ENCODE measurements at regions not wholly inside any gene's neighbourhood (a gene's known extent, or its start where the extent isn't known, plus 50 kb on each side); places are given as distances from the start of the nearest gene placed in this dataset.

GRCh38 chr2:18792684-18793083, 203.3 kb upstream of the NT5C1B start:
- no peak for DNase-seq (ENCODE audit: low read depth)
- TF ChIP-seq CTCF (IDR thresholded peaks at IDR 0.05; ENCODE audit: insufficient read depth, low read depth, low read length, missing control alignments) = no peak
- H3K4me3 ChIP-seq (ENCODE audit: low read depth, low read length) = no peak overlapping the region

- H3K4me3 ChIP-seq (ENCODE audit: low read depth, low read length) = no peak overlapping the region
- TF ChIP-seq CTCF (IDR thresholded peaks at IDR 0.05; ENCODE audit: insufficient read depth, low read depth, low read length, missing control alignments) = no peak
- DNase-seq (ENCODE audit: low read depth) = no peak
Observed at GRCh38 chr2:18792226-18792629, 202.9 kb upstream of the NT5C1B start.

GRCh38 chr2:18791172-18791797, 201.9 kb upstream of the NT5C1B start:
- H3K4me3 ChIP-seq (ENCODE audit: low read depth, low read length) = no peak overlapping the region
- no peak for TF ChIP-seq CTCF (IDR thresholded peaks at IDR 0.05; ENCODE audit: insufficient read depth, low read depth, low read length, missing control alignments)
- DNase-seq (ENCODE audit: low read depth) = no peak

GRCh38 chr2:18790509-18791171, 201.3 kb upstream of the NT5C1B start:
- DNase-seq (ENCODE audit: low read depth) = no peak
- no peak for TF ChIP-seq CTCF (IDR thresholded peaks at IDR 0.05; ENCODE audit: insufficient read depth, low read depth, low read length, missing control alignments)
- H3K4me3 ChIP-seq (ENCODE audit: low read depth, low read length) = no peak overlapping the region

- H3K4me3 ChIP-seq (ENCODE audit: low read depth, low read length) = no peak overlapping the region
- no peak for DNase-seq (ENCODE audit: low read depth)
- TF ChIP-seq CTCF (IDR thresholded peaks at IDR 0.05; ENCODE audit: insufficient read depth, low read depth, low read length, missing control alignments) = no peak
Observed at GRCh38 chr2:18788592-18788991, 199.2 kb upstream of the NT5C1B start.

GRCh38 chr2:18787726-18788125, 198.4 kb upstream of the NT5C1B start:
- TF ChIP-seq CTCF (IDR thresholded peaks at IDR 0.05; ENCODE audit: insufficient read depth, low read depth, low read length, missing control alignments) = no peak
- H3K4me3 ChIP-seq (ENCODE audit: low read depth, low read length) = no peak overlapping the region
- DNase-seq (ENCODE audit: low read depth) = no peak

- no peak for TF ChIP-seq CTCF (IDR thresholded peaks at IDR 0.05; ENCODE audit: insufficient read depth, low read depth, low read length, missing control alignments)
- no peak overlapping the region for H3K4me3 ChIP-seq (ENCODE audit: low read depth, low read length)
- no peak for DNase-seq (ENCODE audit: low read depth)
Observed at GRCh38 chr2:18784245-18784644, 194.9 kb upstream of the NT5C1B start.
